MV-4-11 (cell line): ENCODE measurements at regions not wholly inside any gene's neighbourhood (a gene's known extent, or its start where the extent isn't known, plus 50 kb on each side); places are given as distances from the start of the nearest gene placed in this dataset.

ENCODE experiments used
- DNase-seq: peaks from one replicate; lab custom pipeline; 2025; lab: John Stamatoyannopoulos, UW

DNA sequence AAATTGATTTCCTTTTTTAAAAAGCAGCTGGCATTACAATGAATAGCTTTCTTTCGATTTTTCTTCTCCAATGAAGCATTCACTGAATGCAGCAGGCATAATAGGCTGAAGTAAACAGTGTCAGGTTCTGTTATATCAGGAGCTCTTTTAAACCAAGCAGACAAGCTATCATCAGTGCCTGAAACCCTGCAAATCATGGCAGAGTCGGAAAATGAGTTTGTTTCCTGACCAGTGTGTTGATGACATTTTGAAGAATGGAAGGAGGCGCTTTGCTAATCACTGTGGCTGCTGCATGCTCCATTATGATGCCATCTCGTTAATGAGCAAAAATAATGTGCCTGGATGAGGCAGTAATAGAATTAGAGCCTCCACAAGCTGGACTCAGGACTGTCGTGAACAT, 284.5 kb downstream of the ZNF608 start:
- DNase-seq, result no peak

DNA sequence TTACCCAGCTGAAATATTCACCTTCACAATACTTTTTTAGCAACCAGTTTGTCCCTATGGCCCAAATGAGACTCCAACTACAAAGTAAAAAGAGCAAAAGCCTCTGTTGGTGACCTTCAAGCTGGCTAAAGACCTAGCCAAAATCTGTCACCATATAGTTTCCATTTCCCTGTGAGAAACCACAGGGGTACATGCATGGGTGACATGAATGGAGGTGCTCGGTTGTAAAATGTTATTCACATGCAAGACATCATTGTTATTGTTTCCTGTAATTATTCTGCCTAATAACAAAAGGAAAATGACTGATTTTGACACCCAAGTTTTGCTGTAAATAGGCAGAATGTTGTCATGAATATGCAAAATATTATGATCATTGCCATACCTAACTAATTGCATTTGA, 285.3 kb downstream of the ZNF608 start:
- no peak for DNase-seq

DNA sequence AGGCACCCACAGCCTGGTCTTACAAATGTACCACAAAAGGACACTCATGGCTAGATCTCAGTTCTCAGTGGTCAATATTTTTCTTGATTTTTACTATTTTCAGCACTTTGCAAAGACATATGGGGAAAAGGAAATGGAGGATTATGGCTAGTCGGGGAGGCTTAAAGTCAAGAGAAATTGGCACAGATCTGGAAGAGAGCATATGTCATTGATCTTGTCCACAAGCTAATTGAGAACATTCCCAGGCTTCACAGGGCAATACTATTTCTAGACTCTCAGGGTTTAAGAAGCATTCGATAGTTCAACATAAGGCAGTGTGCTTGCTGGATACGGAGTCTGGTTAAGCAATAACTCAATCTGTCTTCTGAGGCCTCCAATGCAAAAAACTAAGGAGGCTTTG, 285.8 kb downstream of the ZNF608 start:
- DNase-seq, result peak; percentile 94

DNA sequence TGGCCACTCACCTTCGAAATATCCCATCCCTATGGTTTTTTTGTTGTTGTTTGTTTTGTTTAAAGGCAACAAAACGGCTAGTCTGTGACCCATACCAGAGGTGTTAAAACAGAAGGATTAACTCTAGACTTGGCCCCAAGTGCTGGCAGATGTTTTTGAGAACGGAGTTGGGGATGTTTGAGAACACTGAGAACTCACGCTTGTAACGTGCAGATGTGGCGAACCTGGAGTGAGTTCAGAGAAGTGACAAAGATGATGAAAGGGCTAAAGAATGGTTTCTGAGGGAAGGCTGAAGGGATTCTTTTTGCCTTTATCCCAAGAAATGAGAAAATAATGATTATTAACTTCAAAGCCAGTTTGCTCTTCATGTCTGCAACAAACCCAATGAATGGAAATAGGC, 286.5 kb downstream of the ZNF608 start:
- no peak for DNase-seq

DNA sequence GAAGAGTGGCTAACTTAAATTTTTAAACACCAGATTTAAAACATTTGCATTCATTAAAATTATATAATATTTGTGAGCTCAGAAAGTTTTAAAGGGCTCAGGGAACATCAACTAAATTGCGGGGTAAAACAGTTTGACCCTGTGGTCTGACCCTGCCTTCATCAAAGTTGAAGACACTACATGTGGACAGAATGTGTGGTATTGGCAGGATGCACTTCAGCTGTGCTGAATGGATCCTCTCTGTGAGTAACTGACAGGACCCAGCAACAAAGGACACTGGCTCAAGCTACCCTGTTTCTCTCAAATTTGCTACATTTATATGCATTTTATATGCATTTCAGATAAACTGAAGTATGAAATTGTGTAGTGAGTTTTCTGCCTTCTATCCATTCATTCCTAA, 288.5 kb downstream of the ZNF608 start:
- no peak for DNase-seq

DNA sequence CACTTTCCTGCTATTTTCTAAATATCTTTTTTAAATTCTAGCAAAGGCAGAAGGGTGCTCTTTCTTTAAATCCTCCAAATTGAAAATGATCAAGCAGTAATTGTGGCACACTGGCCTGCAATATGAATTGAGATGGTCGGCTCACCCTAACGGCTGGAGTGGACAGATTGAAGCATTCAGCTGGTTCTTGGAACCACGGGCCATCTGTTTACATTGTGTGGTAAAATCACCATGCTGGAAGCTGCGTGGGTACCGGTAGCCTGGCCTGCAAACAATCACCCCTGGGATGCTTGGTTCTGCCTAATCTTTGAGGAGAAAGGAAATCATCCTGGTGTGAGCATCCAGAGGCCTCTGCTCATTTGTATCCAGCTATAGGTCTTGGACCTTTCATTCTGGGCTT, 289.3 kb downstream of the ZNF608 start:
- DNase-seq, result no peak

DNA sequence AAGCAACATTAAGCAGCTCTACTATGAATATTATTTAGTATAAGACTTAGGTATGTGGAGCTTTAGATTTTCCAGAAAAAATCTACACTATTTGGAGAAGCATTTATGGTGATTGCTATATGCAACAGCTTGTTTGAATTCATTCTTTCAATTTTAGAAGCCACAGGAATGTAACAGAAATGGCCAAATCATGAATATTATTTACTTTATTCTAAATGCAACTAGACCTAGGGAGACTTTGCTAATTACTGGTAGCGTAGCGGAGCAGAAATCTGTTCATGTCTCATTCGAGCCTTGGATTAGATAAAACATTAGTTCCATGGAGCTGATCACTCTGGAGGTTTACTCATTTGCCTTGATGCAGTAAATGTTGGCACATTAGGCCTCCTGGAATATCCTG, 290.2 kb downstream of the ZNF608 start:
- no peak for DNase-seq

DNA sequence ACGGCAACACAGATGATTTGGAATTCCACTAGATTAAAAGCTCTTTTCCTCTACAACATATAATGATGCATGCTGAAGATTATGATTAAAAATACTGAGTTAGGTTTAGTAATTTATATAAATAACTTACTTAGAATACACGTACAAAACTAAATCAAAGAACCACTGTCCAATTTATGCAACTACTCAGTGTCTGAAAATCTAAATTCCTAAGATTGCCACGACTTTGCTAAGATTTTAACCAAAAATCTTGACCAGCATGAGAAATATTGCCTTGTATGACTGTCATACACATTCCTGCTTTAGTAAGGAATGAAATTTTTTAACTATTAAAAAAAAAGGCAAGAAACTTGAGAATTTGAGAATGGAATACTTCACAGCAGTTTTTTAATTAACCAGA, 292.4 kb downstream of the ZNF608 start:
- DNase-seq, result no peak

DNA sequence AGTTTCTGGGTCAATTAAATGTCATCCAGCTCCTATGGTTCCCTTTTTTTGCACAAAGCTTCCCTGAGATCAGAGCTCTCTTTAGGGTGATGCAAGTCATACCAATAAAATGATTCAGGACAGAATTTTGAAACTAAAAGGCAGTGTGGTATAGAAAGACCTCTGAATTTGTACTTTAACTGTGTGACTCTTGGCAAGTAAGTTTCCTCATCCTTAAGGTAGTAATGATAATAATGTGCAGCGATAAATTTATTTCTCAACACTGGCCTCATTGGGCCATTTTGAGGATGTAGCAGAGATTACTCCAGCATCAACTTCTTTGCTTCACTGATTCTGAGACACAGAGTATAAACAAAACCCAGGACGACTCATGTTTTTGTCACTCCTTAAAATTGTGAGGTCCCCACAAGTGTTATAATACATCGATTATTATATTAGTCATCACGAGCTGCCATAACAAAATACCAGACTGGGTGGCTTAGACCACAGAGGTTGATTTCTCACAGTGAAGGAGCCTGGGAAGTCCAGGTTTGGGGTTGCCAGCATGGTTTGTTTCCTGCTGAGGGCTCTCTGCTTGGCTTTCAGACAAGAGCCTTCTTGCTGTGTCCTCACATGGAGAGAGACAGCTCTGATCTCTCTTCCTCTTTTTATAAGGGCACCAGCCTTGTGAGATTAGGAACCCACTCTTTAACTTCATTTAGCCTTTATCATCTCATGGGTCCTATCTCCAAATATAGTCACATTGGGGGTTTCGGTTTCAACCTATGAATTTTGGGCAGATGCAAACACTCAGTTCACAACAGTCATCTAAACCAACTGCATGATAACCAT, 293.0 kb downstream of the ZNF608 start:
- DNase-seq, result peak; percentile 97

DNA sequence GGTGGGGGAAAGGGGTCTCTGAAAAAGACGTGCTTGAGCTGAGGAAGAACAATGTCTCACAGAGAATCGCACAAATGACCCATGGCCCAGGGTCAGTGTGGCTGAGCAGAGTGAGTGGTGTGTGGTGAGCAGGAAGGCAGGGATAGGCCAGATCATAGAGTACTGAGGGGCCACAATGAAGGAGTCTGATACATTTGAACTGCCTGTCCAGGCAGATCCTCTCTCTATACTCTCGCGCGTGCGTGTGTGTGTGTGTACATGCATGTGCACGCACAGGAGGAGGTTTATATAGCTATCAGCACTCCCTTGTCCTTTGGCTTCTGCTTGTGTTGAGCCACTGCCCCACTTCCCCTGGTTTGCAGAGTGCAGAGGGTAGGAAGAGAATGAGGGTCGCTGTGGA, 294.0 kb downstream of the ZNF608 start:
- DNase-seq, result peak; percentile 10

DNA sequence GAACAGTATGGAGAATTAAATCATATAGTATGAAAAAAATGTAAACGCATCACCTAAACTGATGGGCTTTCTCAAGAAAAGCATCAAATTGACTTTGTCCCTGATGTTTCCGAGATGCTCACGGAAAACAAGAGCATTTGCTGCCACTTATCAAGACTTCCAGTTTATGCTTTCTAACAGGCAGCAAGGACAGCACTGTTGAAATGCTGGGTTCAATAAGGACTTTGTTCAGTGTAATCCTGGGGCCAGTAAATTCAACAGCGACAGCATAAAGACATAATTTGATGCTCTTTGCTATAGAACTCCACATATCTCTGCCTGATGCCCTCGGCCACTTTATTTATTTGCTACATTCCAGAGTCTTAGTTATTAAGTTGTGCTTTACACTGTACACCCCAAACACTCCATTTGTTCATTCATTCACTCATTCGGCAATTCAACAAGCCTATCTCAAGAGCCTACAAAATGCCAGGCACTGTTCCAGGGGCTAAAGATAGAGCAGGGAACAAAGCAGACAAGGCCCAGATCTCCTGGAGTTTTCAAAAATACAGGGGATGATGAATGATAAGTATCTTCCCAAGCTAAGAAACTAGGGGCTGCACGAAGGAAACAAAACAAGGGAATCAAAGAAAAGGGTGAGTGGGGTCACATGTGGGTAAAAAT, 294.6 kb downstream of the ZNF608 start:
- no peak for DNase-seq

DNA sequence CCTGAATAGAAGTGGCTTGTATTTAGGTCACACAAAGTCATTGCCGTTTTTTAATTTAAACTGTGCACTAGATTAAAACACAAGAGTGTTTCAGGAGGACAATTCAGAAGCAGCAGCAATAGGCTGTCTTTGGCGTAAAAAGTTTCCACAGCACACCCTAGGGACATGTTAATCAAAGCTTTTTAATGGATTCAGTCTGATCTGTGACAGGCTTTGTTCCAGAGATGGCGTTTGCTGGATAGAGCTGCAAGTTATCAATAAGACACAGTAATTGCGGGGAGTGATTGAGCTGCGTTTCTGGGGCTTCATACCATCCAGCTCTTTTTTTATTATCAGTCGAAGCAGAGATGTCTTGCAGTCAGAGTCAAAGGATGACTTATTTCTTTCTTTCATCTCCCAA, 300.3 kb downstream of the ZNF608 start:
- DNase-seq, result no peak

DNA sequence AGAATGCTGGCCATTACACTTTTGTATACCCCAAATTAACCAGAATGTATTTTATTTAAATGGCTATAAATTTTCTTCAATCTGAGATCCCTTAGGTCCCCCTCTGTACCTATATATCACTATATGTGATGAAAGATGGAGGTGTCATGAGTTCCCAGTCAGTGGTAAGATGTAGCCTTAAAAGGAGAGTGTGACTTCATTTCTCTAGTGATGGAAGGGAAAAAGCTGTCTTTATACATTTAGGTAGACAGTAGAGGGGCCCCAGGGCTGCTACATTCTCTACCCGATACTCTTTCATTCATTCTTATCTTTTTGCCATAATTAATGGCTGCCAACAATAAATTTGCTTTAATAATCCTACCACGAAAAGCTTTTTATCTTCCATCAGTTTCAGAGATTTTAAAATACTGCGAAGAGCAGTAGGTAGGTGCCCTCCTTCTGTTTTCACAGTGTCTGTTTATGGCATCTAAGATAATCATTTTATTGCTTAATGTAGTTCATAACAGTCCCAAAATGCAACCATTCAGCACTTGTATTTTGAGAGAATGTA, 301.3 kb downstream of the ZNF608 start:
- no peak for DNase-seq

DNA sequence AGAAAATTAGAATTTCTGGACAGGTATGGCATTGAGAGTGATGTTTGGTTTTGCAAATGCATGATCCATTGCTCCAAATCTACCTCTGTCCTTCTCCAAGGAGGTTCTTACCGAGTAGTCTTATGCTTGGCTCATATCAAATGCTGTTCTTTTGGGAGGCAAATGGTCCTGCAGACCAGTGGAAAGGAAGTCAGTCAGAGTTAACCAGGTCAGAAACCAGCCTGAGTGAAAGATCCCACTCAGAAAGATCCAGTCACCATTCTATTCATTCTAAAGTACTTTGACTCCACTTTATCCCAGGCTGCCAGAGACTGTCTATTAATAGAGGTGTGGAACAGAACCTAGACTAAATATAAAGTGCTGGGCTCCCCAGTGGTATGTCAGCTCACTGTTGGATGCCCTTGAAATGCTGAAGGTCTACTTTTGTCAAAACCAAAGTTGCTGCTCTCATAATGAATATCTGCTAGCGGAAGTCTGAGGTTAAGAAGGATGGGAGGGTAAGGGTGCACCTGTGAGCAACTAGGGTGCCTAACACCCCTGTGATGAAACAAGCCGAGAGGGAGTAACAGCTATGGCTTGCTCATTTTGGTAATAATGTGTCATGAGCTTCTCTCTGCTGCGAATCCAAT, 302.2 kb downstream of the ZNF608 start:
- DNase-seq, result no peak

DNA sequence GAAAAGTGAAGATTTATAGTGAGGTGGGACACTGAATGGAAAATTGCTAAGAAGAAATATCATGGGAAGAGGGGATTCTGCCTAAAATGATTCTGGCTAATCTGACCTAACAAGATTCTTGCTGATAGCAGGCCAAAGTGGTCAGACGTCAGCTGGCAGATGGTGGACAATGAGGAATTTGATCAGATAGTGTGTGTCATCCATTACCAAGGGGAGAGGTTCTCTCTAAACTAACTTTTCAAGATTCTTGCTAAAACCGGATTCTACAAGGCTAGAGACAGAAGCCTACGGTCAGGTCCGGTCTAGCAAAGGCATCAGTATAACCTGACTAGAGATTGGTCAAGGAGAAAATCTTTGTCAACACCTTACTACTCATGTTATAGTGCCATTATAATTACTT, 306.0 kb downstream of the ZNF608 start:
- DNase-seq, result no peak

DNA sequence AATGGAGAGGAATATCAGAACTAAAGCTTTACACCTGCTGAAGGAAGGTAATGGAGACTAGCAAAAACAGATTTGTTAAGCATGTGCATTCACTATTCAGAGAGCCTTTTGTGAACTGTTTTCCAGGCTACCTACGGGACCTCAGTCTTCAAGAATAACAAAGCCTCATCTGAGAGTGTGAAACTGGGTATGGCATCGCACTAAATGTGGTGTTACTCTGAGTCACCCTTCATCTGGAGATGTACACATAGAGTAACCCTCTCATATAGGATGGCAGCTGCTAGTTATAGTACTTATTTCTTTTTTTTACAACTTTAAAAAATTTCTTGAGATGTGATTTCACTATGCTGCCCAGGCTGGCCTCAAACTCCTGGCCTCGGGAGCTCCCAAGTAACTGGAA, 306.8 kb downstream of the ZNF608 start:
- DNase-seq, result no peak

DNA sequence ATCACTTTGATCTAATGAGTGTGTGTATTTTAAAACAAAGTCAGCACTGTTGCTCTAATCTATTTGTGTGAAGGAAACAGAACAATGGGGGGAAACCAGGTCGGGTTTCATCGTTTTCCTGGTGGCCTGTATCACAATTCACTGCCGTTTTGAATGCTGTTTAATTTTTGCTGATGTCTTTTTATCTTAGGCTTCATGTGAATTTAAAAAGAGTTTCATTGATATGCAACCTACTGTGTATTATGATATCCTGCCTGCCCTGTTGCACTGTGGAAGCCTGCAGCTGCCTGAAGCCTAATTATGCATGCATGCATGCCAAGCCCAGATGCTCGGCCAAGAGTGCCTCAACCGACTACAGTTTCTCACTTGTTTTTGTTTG, 307.5 kb downstream of the ZNF608 start:
- no peak for DNase-seq

DNA sequence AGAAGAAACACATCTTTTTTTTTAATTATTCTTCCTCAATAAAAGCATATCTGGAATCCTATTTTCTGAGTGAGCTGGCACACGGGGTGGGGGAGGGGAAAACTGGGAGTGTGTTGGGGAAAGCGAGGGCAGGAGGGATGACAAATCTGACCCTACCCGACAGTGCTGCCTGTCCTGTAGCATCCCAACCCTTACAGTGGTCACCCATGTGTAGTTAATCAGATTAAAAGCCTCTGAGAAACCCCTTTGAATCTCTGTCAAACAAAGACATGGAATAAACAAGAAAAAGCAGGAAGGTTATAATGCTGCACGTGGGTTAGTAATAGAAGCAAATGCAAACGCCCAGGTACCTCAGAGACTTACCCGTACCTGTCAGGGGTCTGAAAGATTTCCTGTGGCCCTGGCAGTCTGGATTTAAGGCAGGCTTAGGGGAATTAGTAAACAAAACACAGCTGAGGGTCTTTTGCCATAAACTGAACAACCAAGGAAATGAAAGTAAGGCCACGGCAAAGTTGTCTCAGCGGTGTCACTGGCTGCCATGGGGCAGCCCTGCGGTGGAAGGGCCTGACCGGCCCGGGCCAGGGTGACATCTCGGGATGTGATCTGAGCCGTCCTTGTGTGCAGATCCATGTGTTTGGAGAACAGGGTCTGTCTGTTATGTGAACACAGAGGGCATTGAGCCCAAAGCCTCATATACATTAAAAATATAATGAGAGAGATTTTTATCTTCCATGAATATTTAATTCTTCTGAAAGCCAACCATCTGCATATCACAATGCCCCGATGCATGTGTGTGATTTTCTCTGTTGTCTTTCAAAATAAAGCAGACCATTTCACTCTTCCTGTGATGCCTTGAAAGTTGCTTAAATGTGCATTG, 308.2 kb downstream of the ZNF608 start:
- DNase-seq, result no peak

DNA sequence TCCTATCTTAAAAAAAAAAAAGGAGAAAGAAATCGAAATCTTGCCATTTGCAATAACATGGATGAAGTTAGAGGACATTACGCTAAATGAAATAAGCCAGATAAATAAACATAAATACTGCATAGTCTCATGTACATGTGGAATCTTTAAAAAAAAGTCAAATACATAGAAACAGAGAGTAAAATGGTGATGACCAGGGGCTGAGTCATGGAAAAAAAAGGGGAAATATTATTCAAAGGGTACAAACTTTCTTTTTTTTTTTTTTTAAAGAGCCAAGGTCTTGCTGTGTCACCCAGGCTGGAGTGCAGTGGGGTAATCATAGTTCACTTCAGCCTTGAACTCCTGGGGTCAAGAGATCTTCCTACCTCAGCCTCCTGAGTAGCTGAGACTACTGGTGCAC, 310.1 kb downstream of the ZNF608 start:
- DNase-seq, result peak; percentile 76

DNA sequence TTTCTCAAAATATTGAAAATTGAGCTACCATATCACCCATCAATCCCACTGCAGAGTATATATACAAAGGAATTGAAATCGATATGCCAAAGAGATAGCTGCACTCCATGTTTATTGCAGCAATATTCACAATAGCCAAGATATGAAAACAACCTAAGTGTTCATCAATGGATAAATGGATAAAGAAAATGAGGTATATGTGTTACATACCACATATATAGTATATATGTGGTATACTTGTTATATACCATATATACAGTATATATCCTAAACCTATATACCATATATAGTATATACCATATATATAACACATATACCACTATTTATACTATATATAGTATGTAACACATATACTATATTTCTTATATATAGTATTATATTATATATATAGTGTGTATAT, 313.3 kb downstream of the ZNF608 start:
- no peak for DNase-seq

DNA sequence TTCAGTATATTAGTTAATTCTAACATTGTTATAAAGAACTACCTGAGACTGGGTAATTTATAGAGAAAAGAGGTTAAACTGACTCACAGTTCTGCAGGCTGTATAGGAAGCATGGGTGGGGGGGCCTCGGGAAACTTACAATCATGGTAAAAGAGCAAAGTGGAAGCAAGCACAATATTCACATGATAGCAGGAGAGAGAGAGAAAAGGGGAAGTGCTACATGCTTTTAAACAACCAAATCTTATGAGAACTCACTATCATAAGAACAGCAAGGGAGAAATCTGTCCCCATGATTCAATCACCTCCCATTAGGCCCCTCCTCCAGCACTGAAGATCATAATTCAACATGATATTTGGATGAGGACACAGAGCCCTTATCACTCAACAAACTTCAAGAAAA, 324.9 kb downstream of the ZNF608 start:
- peak; percentile 72 for DNase-seq

DNA sequence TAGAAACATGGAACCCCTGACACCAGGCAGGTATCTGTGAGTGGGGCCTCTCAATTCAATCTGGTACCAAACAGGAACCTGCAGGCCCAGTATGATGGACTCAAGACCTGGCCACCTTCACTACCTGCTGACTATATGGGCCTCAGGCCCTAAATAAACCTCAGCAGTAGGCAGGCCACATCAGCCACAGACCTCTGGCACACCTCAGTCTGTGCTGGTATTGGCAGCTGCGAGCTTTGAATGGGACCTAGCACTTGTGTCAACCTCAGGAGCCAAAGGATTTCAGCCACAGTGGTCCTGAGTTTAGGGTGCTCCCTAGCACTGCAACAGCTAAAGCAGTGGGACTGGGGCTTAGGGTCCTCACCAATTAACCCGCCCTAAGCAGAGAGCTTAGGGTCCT, 325.5 kb downstream of the ZNF608 start:
- no peak for DNase-seq
